CD14-positive monocyte (primary cell): ENCODE measurements at regions not wholly inside any gene's neighbourhood (a gene's known extent, or its start where the extent isn't known, plus 50 kb on each side); places are given as distances from the start of the nearest gene placed in this dataset.

Source experiments
- DNase-seq, 3 donors: peaks; one replicate each; pipeline ENCODE4 v3.0.0-alpha.2; 2011 to 2022
- H2AFZ ChIP-seq: 2 replicates; pipeline ENCODE4 v1.6.0; 2012; ENCODE audit warnings: mild to moderate bottlenecking, low read depth, low read length, inconsistent platforms; ENCODE audit not compliant: insufficient read depth, poor library complexity, severe bottlenecking
- H3K27ac ChIP-seq, 2 donors: 1 replicate in 1 of 2; 2 replicates in 1 of 2; pipeline ENCODE4 v1.5.1; 2012 to 2013; ENCODE audit warnings: low read length in 2 of 2, control low read depth in 1 of 2, inconsistent platforms in 1 of 2, low read depth in 1 of 2, mild to moderate bottlenecking in 1 of 2
- H3K27me3 ChIP-seq, 2 donors: one replicate each; pipeline versions ENCODE4 v1.6.0 to v1.6.1; 2011 to 2013; ENCODE audit warnings: low read length in 2 of 2; ENCODE audit not compliant: control insufficient read depth in 2 of 2, insufficient read depth in 2 of 2
- H3K36me3 ChIP-seq, 2 donors: replicated peaks in 1 of 2; 1 replicate in 1 of 2; 2 replicates in 1 of 2; pipeline versions ENCODE4 v1.5.1 to v1.6.1; 2012 to 2013; ENCODE audit warnings: low read length in 2 of 2, control low read depth in 1 of 2, inconsistent platforms in 1 of 2, mild to moderate bottlenecking in 1 of 2; ENCODE audit not compliant: insufficient read depth in 2 of 2, control insufficient read depth in 1 of 2
- H3K4me1 ChIP-seq, 2 donors: 1 replicate in 1 of 2; 2 replicates in 1 of 2; pipeline versions ENCODE4 v1.5.1 to v1.6.1; 2012 to 2013; ENCODE audit warnings: low read length in 2 of 2, control low read depth in 1 of 2, inconsistent platforms in 1 of 2, mild to moderate bottlenecking in 1 of 2, moderate library complexity in 1 of 2; ENCODE audit not compliant: insufficient read depth in 2 of 2, control insufficient read depth in 1 of 2
- H3K4me2 ChIP-seq: replicated peaks from 2 replicates; pipeline ENCODE3; 2012; ENCODE audit warnings: low read length, moderate library complexity, mild to moderate bottlenecking; ENCODE audit not compliant: poor library complexity, severe bottlenecking; ENCODE audit errors: extremely low read depth
- H3K4me3 ChIP-seq, 3 experiments: fragments of 200-600 bp in 1 of 3; sonication (generic) in 1 of 3; replicated peaks in 1 of 3; 1 replicate in 2 of 3; 2 replicates in 1 of 3; pipeline ENCODE4 v1.5.1; 2011 to 2013; ENCODE audit warnings: low read length in 3 of 3, mild to moderate bottlenecking in 3 of 3, control low read depth in 2 of 3, low read depth in 2 of 3, inconsistent platforms in 1 of 3, moderate library complexity in 1 of 3
- H3K79me2 ChIP-seq: 2 replicates; pipeline ENCODE4 v1.6.0; 2012; ENCODE audit warnings: mild to moderate bottlenecking, control low read depth, inconsistent platforms, low read length, moderate library complexity; ENCODE audit not compliant: insufficient read depth
- H3K9ac ChIP-seq: 2 replicates; pipeline ENCODE4 v1.6.0; 2017; ENCODE audit warnings: low read length, mild to moderate bottlenecking; ENCODE audit not compliant: insufficient read depth, poor library complexity, severe bottlenecking
- H3K9me3 ChIP-seq, 2 donors: replicated peaks in 1 of 2; 1 replicate in 1 of 2; 2 replicates in 1 of 2; pipeline versions ENCODE4 v1.5.1 to v1.6.1; 2012 to 2013; ENCODE audit warnings: low read length in 2 of 2, control low read depth in 1 of 2; ENCODE audit not compliant: control insufficient read depth in 1 of 2, insufficient read depth in 1 of 2
- H4K20me1 ChIP-seq: 2 replicates; pipeline ENCODE4 v1.6.0; 2012; ENCODE audit warnings: mild to moderate bottlenecking, low read length, control low read depth, moderate library complexity; ENCODE audit not compliant: insufficient read depth
- H3K27ac Mint-ChIP-seq, 7 donors: one replicate each; pipeline ENCODE4 v1.8.0; 2020; ENCODE audit warnings: mild to moderate bottlenecking in 7 of 7, mixed read lengths in 7 of 7, moderate library complexity in 6 of 7, inconsistent platforms in 2 of 7
- H3K27me3 Mint-ChIP-seq, 3 donors: one replicate each; pipeline ENCODE4 v1.8.0; 2021 to 2022; ENCODE audit warnings: low read depth in 3 of 3, mild to moderate bottlenecking in 3 of 3, mixed read lengths in 3 of 3, moderate library complexity in 3 of 3, inconsistent platforms in 1 of 3
- H3K36me3 Mint-ChIP-seq, 2 donors: one replicate each; pipeline ENCODE4 v1.8.0; 2020; ENCODE audit warnings: mixed read lengths in 2 of 2, inconsistent platforms in 1 of 2, mild to moderate bottlenecking in 1 of 2
- H3K4me1 Mint-ChIP-seq: one replicate; pipeline ENCODE4 v1.8.0; 2020; ENCODE audit warnings: mild to moderate bottlenecking, mixed read lengths
- H3K4me3 Mint-ChIP-seq, 2 donors: one replicate each; pipeline ENCODE4 v1.8.0; 2020; ENCODE audit warnings: mild to moderate bottlenecking in 2 of 2, mixed read lengths in 2 of 2, moderate library complexity in 1 of 2
- H3K9me3 Mint-ChIP-seq, 7 donors: one replicate each; pipeline ENCODE4 v1.8.0; 2020 to 2022; ENCODE audit warnings: mixed read lengths in 7 of 7, mild to moderate bottlenecking in 6 of 7, moderate library complexity in 6 of 7, inconsistent platforms in 2 of 7
- CTCF ChIP-seq: fragments of 200-600 bp; IDR thresholded peaks from one replicate; pipeline ENCODE4 v1.8.0; 2022; ENCODE audit warnings: antibody characterized with exemption, mild to moderate bottlenecking
- WGBS: methylation state at CpG from one replicate; pipeline ENCODE4 v1.1.5; 2013; ENCODE audit warnings: missing lambda C conversion rate; ENCODE audit not compliant: insufficient coverage; 5-methylcytosine and 5-hydroxymethylcytosine counted together
- intact Hi-C, 2 donors: fragments of 100-400 bp; cut with micrococcal nuclease; formaldehyde crosslinking; loops; one replicate each; pipeline versions ENCODE4 v1.15.0 to v1.15.1; 2023

GRCh38 chr6:23265270-23265669, 695.9 kb downstream of the HDGFL1 start:
- Mint-ChIP-seq H3K4me1 (peaks cover 4% of the 10 kb centered on the region), H3K27ac (no peak overlapping the region), H3K36me3 (no peaks in the 10 kb centered on the region), H3K9me3 (peaks cover 0 to 19% (median 8%) of the 10 kb centered on the region in 7 donors), H3K4me3 (no peak overlapping the region), H3K27me3 (peaks cover 0 to 3% (median 2%) of the 10 kb centered on the region in 3 donors)
- Histone ChIP-seq H2AFZ (no peak overlapping the region), H3K9me3 (peaks cover 3 to 6% of the 10 kb centered on the region in 2 donors), H3K4me3 (no peak overlapping the region), H3K4me2 (no peak overlapping the region), H4K20me1 (no peaks in the 10 kb centered on the region), H3K27me3 (no peaks in the 10 kb centered on the region), H3K27ac (no peak overlapping the region), H3K9ac (no peak overlapping the region), H3K36me3 (no peaks in the 10 kb centered on the region), H3K4me1 (no peaks in the 10 kb centered on the region), H3K79me2 (no peaks in the 10 kb centered on the region)
- intact Hi-C loops = no loop called here
- TF ChIP-seq CTCF = no peak
- DNase-seq = no peak
- 100% methylated on average over 3 of the region's 7 CpGs for WGBS

GRCh38 chr6:23266536-23266935, 697.2 kb downstream of the HDGFL1 start:
- H3K27me3 Mint-ChIP-seq = peaks cover 0 to 2% (median 1%) of the 10 kb centered on the region in 3 donors
- H3K9me3 ChIP-seq = peaks cover 0 to 1% of the 10 kb centered on the region in 2 donors
- H3K9ac ChIP-seq = no peak overlapping the region
- intact Hi-C loops = no loop called here
- no peak overlapping the region for H3K4me2 ChIP-seq
- no peaks in the 10 kb centered on the region for H3K4me1 ChIP-seq
- peaks cover 2 to 12% (median 8%) of the 10 kb centered on the region in 7 donors for H3K9me3 Mint-ChIP-seq
- TF ChIP-seq CTCF = no peak
- H2AFZ ChIP-seq = no peak overlapping the region
- no peak overlapping the region for H3K27ac ChIP-seq
- no peak for DNase-seq
- H4K20me1 ChIP-seq = no peaks in the 10 kb centered on the region
- H3K4me1 Mint-ChIP-seq = peaks cover 4% of the 10 kb centered on the region
- H3K4me3 Mint-ChIP-seq = no peak overlapping the region
- WGBS = 88% methylated on average over 1 of the region's 7 CpGs
- no peaks in the 10 kb centered on the region for H3K27me3 ChIP-seq
- H3K27ac Mint-ChIP-seq = no peak overlapping the region
- no peak overlapping the region for H3K4me3 ChIP-seq
- no peaks in the 10 kb centered on the region for H3K36me3 ChIP-seq
- H3K36me3 Mint-ChIP-seq = no peaks in the 10 kb centered on the region
- H3K79me2 ChIP-seq = no peaks in the 10 kb centered on the region
